Transverse colon (tissue), 4 donors: ENCODE measurements at regions not wholly inside any gene's neighbourhood (a gene's known extent, or its start where the extent isn't known, plus 50 kb on each side); places are given as distances from the start of the nearest gene placed in this dataset.

Source experiments
- DNase-seq: peaks from one replicate; pipeline ENCODE4 v3.0.0-alpha.2; 2019
- H3K27ac ChIP-seq, 4 donors: fragments of 200-600 bp; sonication (generic); 2 replicates each; pipeline ENCODE4 v1.5.1; 2016 to 2018; ENCODE audit warnings: inconsistent platforms in 4 of 4
- H3K27me3 ChIP-seq: fragments of 200-600 bp; sonication (generic); 2 replicates; pipeline ENCODE4 v1.5.1; 2017; ENCODE audit warnings: inconsistent platforms
- H3K36me3 ChIP-seq, 4 donors: fragments of 200-600 bp; sonication (generic); 2 replicates each; pipeline ENCODE4 v1.5.1; 2017 to 2019; ENCODE audit warnings: inconsistent platforms in 4 of 4
- H3K4me1 ChIP-seq, 4 donors: fragments of 200-600 bp; sonication (generic); 2 replicates each; pipeline ENCODE4 v1.5.1; 2017 to 2020; ENCODE audit warnings: inconsistent platforms in 4 of 4
- H3K4me3 ChIP-seq, 4 donors: fragments of 200-600 bp; sonication (generic); 1 replicate in 1 of 4; 2 replicates in 3 of 4; pipeline versions ENCODE4 v1.5.1 to v1.6.1; 2017 to 2019; ENCODE audit warnings: inconsistent platforms in 4 of 4
- H3K9me3 ChIP-seq, 2 donors: fragments of 200-600 bp; sonication (generic); 2 replicates each; pipeline ENCODE4 v1.5.1; 2017 to 2019; ENCODE audit warnings: inconsistent platforms in 2 of 2
- EP300 ChIP-seq: sonication (generic); formaldehyde crosslinking; IDR thresholded peaks from one replicate; pipeline ENCODE4 v1.6.1; 2017; ENCODE audit warnings: antibody characterized with exemption, low read depth
- POLR2A ChIP-seq: fragments of 450-650 bp; IDR thresholded peaks from one replicate; pipeline ENCODE4 v1.6.1; 2016; ENCODE audit warnings: antibody characterized with exemption, mild to moderate bottlenecking, moderate library complexity
- POLR2AphosphoS5 ChIP-seq, 3 donors: sonication (generic); formaldehyde crosslinking; IDR thresholded peaks; one replicate each; pipeline ENCODE4 v1.6.1; 2016; ENCODE audit warnings: antibody characterized with exemption in 3 of 3
- WGBS, 2 donors: methylation state at CpG; one replicate each; pipeline ENCODE4 v1.1.5; 2018; ENCODE audit warnings: low coverage in 1 of 2; 5-methylcytosine and 5-hydroxymethylcytosine counted together
- in situ Hi-C, 4 donors: fragments of 200-750 bp; cut with MboI; loops; one replicate each; pipeline versions ENCODE4 v1.15.0 to v1.15.1; 2017; ENCODE audit warnings: low sequenced_read_pairs in 3 of 4, low pct_ligation_motif_present in 1 of 4, low pct_unique_long_range_greater_than_20kb in 1 of 4
- intact Hi-C: fragments of 100-400 bp; cut with DNase I; formaldehyde crosslinking; loops from one replicate; pipeline ENCODE4 v1.15.1; 2023; ENCODE audit warnings: low total_unique reads
- TF ChIP-seq, protein P1 (sequence below), 5 experiments: fragments of 200-600 bp in 3 of 5; fragments of 450-650 bp in 2 of 5; sonication (generic) in 3 of 5; IDR thresholded peaks; 1 replicate in 2 of 5; 2 replicates in 3 of 5; pipeline ENCODE4 v1.5.1; 2016 to 2017; ENCODE audit warnings: antibody characterized with exemption in 5 of 5, inconsistent platforms in 3 of 5, mild to moderate bottlenecking in 2 of 5, moderate library complexity in 1 of 5

DNA sequence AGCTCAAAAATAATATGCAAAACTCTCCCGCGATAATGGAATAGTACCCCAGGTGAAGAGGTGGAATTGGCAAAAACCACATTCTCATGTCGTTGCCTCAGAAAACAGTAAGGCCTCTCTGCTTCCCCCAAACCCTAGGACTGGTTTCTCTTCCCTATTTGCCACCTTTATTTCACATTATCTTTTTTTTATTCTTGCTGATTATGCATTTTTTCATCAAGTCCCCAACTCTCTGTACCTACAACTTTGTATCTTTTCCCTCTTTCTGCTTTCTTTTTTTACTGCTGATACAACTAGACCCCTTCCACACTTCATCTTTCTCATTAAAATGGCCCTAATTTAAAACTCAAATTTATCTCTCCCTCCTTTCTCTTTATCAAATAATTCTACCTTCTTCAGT, 1472.2 kb downstream of the SUCLG1 start:
- 88 to 92% methylated on average over 3 of the region's 3 CpGs for WGBS, 2 donors
- Histone ChIP-seq H3K4me1 (no peaks in the 10 kb centered on the region), H3K27ac (no peak overlapping the region), H3K27me3 (no peaks in the 10 kb centered on the region), H3K4me3 (no peak overlapping the region), H3K36me3 (no peaks in the 10 kb centered on the region), H3K9me3 (no peaks in the 10 kb centered on the region)
- DNase-seq = no peak
- no peak for TF ChIP-seq EP300
- TF ChIP-seq, protein P1, sequence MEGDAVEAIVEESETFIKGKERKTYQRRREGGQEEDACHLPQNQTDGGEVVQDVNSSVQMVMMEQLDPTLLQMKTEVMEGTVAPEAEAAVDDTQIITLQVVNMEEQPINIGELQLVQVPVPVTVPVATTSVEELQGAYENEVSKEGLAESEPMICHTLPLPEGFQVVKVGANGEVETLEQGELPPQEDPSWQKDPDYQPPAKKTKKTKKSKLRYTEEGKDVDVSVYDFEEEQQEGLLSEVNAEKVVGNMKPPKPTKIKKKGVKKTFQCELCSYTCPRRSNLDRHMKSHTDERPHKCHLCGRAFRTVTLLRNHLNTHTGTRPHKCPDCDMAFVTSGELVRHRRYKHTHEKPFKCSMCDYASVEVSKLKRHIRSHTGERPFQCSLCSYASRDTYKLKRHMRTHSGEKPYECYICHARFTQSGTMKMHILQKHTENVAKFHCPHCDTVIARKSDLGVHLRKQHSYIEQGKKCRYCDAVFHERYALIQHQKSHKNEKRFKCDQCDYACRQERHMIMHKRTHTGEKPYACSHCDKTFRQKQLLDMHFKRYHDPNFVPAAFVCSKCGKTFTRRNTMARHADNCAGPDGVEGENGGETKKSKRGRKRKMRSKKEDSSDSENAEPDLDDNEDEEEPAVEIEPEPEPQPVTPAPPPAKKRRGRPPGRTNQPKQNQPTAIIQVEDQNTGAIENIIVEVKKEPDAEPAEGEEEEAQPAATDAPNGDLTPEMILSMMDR (IDR thresholded peaks at IDR 0.05) = no peak
- no peak for TF ChIP-seq POLR2AphosphoS5 (IDR thresholded peaks at IDR 0.05)
- no peak for TF ChIP-seq POLR2A
- intact Hi-C loops (no loop called here), in situ Hi-C loops (no loop called here)

DNA sequence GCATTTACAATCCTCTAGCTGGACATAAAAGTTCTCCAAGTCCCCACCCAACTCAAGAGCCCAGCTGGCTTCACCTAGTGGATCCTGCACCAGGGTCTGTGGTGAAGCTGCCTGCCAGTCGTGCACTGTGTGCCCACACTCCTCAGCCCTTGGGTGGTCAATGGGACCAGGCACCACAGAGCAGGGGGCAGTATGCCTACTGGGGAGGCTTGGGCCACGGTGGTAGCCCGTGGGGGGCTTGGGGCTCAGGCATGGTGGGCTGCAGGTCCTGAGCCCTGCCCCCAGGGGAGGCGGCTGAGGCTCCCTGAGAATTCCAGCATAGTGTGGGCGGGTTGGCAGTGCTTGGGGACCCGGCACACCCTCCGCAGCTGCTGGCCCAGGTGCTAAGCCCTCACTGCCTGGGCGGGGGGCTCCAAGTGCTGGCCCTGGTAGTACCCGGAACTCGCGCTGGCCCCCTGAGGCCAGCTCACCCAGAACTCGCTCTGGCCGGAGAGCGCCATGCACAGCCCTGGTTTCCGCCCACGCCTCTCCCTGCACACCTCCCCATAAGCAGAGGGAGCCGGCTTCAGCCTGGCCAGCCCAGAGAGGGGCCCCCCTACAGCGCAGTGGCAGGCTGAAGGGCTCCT, 1473.4 kb downstream of the SUCLG1 start:
- TF ChIP-seq, protein P1 (IDR thresholded peaks at IDR 0.05) = no peak
- TF ChIP-seq POLR2A (no peak), POLR2AphosphoS5 (IDR thresholded peaks at IDR 0.05) (no peak), EP300 (no peak)
- in situ Hi-C loops (no loop called here), intact Hi-C loops (no loop called here)
- no peaks in the 10 kb centered on the region for H3K36me3 ChIP-seq
- no peak overlapping the region for H3K4me3 ChIP-seq
- 95% methylated on average over 11 of the region's 18 CpGs; no CpG with 5 or more reads in 1 of the 2 donors for WGBS, 2 donors
- H3K27ac ChIP-seq = no peak overlapping the region
- H3K4me1 ChIP-seq = no peaks in the 10 kb centered on the region
- H3K9me3 ChIP-seq = no peaks in the 10 kb centered on the region
- DNase-seq = no peak
- no peaks in the 10 kb centered on the region for H3K27me3 ChIP-seq

DNA sequence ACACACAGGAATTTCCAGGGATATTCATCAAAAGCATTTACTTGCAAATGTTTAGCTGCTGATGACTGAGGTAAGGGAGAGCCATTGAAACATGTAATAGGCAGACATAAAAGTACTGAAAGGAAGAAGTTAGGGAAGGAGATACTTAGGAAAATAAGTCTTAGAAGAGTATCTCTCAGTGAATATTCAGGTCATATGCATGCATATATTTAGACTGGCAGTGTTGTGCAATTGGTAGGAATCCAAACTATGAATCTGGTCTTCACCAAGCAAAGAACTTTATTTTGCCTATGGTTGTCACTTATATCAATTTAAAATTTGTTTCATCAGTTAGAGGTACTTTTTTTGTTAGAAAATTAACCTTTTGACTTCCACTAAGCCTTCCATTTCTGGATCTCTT, 1490.7 kb downstream of the SUCLG1 start:
- in situ Hi-C loops (no loop called here), intact Hi-C loops (no loop called here)
- H3K36me3 ChIP-seq = no peaks in the 10 kb centered on the region
- no peaks in the 10 kb centered on the region for H3K27me3 ChIP-seq
- no peaks in the 10 kb centered on the region for H3K4me1 ChIP-seq
- DNase-seq = no peak
- H3K9me3 ChIP-seq = no peaks in the 10 kb centered on the region
- no peak overlapping the region for H3K4me3 ChIP-seq
- TF ChIP-seq POLR2A (no peak), EP300 (no peak), POLR2AphosphoS5 (IDR thresholded peaks at IDR 0.05) (no peak)
- TF ChIP-seq, protein P1 (IDR thresholded peaks at IDR 0.05) = no peak
- H3K27ac ChIP-seq = no peak overlapping the region

DNA sequence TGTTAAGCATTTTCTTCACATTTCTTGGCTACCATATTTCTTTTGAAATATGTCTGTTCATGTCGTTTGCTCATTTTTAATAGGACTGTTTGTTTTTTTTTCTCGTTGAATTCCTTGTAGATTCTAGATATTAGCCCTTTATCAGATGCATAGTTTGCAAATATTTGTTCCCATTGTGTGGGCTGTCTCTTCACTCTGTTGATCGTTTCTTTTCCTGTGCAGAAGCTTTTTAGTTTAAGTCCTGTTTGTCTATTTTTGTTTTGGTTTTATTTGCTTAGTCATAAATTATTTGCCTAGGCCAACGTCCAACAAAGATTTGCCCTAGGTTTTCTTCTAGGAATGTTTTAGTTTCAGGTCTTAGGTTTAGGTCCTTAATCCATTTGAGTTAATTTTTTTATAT, 1494.7 kb downstream of the SUCLG1 start:
- TF ChIP-seq EP300 (no peak), POLR2A (no peak), POLR2AphosphoS5 (IDR thresholded peaks at IDR 0.05) (no peak)
- TF ChIP-seq, protein P1 (IDR thresholded peaks at IDR 0.05) = no peak
- intact Hi-C loops = no loop called here
- DNase-seq = no peak
- no peak overlapping the region for H3K27ac ChIP-seq
- H3K36me3 ChIP-seq = no peaks in the 10 kb centered on the region
- in situ Hi-C loops = no loop called here
- WGBS, 2 donors = 64 to 76% methylated on average over 3 to 4 of the region's 4 CpGs
- H3K9me3 ChIP-seq = no peaks in the 10 kb centered on the region
- H3K4me1 ChIP-seq = no peaks in the 10 kb centered on the region
- no peak overlapping the region for H3K4me3 ChIP-seq
- no peaks in the 10 kb centered on the region for H3K27me3 ChIP-seq
